Astrocyte of the hippocampus (primary cell): ENCODE measurements at regions not wholly inside any gene's neighbourhood (a gene's known extent, or its start where the extent isn't known, plus 50 kb on each side); places are given as distances from the start of the nearest gene placed in this dataset.

Source experiments
- DNase-seq: peaks from one replicate; pipeline ENCODE4 v3.0.0; 2011; ENCODE audit warnings: low read depth, low spot score

DNA sequence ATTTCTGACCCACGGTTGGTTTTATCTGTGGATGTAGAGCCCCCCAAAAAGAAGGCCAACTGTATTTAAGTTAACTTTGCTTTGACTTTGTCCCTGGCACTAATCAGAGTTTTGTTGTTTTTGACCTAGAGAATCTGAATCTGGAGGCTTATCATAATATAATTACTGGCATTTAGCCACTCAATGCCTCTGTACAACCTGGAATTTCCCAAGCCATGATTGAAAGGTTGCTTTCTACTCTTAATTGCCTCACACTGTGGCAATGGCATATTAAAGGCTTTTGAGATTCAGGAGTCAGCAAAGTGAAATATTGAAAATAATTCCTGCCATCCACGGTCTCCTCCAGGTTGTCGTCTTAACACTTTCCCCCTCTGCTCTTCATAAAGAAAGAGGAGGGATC is 205.2 kb upstream of the GHITM start:
- no peak for DNase-seq

DNA sequence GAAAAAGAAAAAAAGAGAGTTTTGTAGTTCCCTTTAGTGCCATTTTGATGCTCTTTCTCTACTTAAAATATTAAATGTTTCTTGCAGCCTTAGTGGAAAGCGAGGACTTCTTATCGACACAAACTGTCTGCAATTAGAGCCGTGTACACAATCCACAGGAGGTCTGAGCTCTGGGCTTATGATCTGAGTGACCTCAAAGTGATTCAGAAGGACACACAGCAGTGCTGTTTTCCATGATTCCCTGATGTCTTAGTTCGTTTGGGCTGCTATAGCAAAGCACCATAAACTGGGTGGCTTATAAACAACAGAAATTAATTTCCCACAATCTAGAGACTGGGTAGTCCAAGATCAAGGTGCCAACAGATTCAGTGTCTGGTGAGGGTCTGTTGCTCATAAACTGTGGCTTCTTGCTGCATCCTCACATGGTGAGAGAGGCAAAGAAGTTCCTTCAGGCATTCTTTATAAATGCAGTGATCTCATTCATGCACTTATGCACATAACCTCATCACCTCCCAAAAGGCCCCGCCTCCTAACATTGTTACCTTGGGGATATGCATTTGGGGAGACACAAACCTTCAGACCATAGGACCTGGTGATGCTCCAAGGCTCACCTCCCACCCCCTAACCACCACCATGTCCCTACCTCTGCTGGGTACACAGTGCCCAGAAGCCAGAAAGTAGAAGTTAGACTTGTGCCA is 204.5 kb upstream of the GHITM start:
- DNase-seq: no peak

DNA sequence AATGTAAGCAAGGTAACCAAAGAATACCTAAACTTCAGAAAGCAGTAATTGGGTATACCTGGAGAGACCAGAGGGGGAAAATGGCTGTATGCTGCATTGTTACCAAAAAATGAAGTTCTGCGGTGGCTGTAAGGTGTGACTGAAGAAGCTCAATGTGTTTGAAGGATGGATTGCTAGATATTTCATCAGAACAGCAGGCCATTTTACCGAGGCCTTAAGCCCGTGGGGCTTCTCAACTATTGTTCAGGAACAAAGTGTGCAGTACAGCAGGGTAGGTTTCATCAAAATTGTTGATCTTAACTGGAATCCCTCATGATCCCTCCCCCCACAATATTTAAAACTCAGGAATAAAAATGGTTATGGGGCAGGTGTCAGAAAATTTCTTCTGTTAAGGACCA is 204.0 kb upstream of the GHITM start:
- no peak for DNase-seq

DNA sequence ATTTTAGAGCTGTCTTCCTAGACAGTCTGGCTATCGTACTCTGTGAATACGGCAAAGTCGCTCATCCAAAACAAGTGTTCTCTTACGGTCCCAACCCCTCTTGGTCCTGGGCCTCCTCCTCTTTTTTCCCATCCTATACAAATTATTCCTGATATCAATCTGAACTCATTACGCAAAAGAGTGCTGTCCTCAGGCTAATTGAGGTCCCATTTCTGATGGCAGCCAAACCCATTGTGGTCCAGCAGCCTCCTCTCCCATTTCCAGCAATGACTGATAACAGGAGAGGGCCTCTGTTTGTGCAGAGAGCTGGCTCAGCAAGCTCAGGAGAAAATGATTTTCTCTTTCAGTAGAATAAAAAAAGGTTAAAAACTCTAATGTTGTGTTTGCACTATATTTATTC is 203.4 kb upstream of the GHITM start:
- DNase-seq: no peak

DNA sequence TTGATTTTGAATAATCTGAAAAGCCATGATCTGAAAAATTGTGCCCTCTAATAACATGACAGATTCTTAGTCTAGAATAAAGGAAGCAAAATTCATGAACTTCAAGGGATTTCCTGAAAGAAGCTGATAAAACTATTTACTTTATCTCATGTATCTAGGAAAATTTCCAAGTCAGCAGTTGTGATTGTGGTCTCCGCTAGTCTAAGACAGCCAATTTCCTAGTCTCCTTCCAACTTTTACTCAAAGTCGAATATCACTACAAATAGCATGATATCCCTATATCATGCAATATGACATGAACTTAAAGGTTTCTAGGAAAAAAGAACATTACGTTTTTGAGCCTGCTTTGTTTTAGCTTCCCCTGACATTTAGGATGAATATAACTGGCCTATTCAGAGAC is 202.1 kb upstream of the GHITM start:
- no peak for DNase-seq

DNA sequence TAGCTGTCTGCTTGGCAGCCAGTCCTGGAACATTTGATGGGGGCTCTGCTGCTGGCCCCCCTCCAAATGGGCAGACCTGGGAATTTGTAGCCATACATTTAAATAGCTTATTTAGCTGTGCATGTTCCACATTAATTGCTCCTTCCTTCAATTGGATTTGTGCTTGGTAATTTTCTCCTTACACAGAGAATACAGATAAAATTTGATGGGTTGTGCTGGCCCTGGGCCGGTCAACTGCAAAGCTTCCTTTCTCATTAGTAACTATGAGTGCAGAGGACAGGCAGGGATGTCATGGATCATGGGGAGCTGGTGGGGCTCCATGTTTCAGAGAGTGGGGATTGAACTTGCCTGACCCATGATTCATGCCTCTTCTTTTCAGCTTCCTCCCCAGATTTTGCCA is 201.5 kb upstream of the GHITM start:
- DNase-seq: no peak

DNA sequence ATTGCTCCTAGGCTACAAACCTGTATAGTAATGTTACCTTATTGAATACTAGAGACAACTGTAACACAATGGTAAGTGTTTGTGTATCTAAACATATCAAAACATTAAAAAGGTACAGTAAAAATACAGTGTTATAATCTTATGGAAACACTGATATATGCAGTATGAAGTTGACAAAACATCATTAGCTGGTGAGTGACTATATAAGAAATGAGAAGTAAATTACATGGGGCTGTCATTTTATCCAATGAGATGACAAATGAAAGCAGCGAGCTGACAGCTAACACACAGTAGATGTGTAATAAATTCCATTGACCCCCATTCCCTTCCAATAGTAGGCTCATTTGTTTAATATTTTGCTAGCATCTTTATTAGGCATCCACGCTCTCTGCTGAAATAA is 198.1 kb upstream of the GHITM start:
- no peak for DNase-seq

DNA sequence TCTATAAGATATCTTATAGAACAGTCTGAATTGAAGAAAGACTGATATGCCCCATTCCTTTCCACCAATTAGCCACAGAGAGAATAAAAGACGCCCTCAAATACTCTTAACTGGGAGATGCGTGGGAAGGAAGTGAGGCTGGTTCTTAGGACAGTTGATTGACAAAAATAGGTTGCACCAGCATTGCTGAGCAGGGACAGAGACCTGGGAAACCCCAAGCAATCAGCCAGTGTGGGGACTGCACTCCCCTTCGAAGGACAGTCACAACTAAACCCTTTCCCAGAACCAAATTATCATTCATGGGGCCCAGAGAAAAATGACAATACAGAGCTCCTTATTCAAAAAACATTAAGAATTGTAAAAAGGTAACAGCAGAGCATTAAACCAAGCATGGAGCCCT is 196.9 kb upstream of the GHITM start:
- DNase-seq: no peak

DNA sequence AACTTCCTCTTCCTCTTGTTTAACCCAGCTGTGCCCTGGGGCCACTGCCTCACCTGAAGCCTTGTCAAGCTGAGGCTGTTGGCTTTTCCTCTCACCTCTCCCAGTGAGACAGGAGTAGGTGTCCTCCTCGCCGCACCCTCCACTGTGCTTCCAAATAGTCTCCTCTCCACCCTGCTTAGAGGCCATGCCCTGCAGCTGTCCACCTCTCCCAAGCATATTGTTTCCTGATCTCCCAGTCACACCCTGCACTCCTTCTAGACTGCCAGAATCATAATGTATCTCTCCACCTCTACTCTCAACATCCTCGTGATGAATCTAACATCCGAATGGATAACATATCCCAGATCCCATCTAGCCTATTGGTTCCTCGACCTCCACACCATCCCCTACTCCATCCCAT is 196.3 kb upstream of the GHITM start:
- no peak for DNase-seq

DNA sequence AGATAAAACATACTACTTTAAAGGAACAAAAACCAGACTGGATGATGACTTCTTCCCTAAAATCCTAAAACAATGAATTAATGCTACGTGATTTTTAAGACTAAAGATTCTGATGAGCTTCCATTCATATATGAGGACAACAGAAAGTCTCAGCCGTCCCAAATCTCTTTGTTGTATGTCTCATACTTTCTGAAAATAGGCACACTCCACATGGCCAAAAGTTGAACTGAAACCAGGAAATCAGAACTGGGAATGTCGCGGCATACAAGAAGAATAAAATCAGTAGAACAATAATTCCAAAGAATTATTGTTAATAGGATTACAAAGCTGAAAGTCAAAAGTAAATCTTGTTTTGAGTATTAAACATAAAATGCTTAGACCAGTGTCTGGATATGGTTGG is 195.4 kb upstream of the GHITM start:
- DNase-seq: no peak

DNA sequence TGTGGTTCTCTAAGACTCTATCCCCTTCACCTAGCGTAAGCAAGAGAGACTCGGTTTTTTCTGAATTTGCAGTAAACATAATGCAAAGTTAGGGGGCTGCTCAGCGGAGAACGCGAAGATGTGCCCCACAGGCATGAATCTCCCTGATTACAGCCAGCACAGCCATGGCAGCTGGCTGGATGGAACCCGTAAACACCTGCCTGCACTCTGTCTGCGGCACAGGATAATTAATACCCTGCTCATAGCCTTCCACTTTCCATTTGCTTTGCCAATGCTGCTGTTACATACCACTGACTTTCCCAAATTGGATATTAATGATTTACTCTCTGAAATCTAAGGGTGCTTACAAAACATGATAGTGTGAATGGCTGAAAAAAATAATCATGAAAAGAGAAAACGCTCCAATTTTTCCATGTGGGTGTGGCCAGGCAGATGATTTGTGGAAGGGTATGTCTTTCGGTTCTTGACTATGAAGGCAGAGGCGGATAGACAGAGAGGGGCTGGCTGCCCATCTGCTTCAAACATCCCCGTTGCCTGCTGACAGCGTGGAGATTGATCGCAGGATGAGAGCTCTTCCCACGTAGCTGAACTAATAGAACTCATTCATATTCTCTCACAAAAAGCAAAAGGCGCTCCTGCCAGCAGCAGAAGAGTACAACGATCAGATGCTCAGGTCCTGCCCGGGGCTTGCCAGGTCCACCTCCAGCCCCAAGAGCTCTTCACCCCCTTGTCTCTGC is 193.2 kb upstream of the GHITM start:
- no peak for DNase-seq

DNA sequence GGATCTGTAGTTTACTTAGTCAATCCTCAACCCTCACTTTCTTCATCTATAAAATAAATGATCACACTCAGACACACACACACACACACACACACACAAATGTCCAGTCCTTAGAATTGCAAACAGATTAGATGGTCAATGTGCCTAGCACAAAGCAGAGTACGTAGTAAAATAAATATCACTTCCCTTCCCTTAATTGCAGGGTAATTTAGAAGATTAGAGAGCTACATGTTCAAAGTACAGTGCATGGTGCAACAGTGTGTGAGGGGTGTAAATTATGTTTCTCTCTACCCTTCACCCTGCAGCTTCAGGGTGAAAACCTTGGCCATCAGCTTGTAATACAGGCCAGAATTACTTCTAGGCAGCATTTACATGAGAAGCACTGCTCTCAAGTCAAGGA is 187.0 kb upstream of the GHITM start:
- no peak for DNase-seq

DNA sequence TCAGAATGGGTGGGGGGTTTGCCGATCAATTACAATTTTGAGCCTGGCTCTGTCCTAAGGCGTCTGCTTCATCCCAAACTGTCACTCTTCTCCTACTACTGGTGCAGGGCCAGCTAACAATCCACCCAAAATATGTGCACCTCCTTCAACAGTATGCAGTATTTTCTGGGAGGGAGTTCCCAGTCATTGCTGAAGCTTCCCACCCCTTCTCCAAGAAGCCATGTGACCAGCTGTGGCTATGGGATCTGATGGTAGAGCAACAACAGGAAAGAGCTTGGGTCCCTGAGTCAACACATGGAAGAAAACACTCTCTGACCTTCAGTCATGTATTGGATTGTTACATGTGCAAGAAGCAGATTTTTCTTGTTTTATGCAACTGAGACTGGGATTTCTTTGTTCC is 185.7 kb upstream of the GHITM start:
- no peak for DNase-seq

DNA sequence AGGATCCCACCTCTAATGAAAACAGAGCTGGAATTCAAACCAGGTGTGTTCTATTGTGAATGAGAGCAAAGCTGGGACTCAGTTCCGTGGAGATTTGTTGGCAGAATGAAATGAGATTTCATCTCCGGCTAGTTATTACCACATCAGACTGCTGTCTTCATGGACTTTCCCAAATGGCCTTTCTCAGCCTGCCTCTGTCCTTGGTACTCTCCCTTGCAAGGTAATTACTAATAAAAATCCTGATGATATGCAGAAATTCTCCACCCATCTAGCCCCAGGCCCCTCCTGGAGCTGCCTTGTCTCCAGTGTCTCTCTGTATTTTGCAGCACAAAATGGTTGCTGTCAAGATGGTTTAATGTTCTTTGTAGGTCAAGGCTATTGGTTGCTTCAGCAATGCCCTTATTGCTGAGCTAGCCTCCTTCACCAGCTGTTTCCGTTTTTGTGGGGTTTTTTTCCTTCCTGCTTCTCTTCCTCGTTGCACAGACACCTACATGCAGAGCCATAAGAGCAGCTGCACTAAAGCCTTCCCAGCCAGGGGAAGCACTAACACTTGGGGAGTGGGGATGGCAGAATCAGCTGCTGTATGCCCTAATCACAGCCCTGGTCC is 185.0 kb upstream of the GHITM start:
- DNase-seq: no peak

DNA sequence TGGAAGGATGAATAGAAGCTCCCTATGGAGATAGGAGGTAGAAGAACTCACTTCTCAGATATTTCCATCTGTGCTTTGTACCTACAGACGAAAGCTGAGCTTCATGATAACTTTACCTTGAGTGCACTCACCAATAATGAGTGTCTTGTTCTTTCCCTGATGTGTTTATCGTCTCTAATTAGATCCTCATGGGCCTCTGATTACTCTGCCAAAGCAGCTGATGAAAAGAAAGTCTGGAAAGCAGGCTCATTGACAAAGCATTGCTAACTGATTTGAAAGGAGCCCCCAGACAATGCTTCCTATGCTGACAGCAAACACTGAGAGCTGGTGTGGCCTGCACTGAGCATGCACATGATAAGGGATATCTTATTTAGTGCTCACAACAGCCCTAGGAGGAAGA is 183.9 kb upstream of the GHITM start:
- no peak for DNase-seq

DNA sequence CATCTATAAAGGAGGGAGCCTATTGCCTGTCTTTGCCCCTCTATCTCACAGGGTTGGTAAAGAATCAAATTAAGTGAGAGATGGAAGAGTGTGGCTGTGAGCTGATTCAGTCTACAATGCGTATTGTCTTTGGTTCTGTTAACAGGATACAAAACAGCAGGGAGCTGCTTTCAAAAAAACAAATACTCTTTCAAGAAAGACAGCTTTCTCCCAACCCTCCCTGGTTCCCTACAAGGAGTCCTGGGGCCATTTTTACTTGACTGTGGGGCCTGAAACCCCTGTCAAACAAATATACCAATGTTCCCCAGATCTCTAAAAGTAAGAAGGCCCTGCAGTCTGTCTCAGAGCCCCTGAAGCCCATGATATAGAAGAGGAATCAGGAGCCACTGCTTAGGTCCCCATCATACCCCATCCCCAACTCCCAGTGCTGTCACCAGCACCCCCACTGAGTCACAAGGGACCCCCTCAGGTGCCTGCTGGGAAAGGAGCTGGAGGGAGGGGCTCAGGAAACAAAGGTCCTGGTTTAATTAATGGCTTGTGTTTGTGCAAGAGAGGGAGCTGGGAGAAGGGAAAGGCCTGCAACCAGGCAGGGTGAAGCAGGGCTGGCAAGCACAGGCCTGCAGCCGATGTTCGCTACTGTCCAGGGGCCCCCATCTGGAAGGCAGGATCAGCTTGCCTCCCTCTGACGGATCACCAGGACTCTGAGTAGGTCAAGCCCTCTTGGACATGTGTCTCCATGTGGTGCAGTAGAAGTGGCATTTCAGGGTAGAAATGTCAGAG is 182.0 kb upstream of the GHITM start:
- DNase-seq: no peak

DNA sequence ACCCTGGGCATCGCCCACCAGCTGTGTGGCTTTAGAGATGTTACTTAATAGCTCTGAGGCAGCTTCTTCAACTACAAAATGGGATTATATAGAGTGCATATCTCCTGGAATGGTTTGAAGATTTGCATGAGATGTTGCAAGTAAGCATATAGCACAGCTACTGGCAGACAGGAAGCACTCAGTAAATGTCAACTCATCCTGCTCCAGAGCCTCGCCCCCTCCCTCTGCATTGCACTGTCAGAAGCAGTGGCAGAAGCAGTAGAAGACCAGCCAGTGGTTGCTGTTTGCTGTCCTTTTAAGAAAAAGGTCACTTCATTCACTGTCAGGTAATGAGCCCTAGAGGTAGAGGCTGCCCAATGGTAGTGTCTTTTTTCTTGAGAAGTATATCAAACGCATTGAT is 180.0 kb upstream of the GHITM start:
- DNase-seq: no peak

DNA sequence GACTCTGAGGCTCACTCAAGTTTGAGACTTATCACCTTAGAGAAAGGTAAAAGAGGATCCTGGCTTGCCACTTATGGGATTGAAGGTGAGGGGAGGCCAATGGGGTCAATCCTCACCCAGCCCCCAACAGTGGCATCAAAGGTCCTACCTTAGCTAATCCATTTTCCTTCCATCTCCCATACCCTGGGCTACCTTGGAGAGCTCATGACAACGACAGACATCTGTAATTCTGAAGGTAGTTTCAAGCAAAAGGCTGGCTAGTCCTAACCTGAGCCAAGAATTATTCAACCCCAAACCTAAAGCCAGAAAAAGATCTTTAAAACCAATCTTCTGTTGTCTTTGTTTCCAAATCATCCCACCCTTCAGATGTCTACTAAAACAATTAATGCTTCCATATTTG is 179.2 kb upstream of the GHITM start:
- no peak for DNase-seq

DNA sequence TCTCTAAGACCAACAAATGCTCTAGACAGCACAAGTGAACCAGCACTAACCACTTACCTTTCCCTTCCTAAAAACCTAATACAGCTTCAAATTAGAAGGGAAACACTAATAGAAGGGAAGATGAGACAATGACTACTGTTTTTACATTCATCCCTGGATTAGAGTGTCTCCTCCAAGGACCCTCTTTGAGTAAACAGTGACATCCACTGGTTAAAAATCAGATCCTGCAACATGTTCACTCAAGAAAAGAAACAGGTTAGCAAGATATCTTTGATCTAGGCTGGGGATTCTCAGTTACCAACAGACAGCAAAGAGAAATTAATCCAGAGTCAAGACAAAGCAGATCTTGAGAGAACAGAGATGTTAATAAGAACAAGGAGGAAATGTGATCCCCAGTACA is 177.7 kb upstream of the GHITM start:
- DNase-seq: no peak

DNA sequence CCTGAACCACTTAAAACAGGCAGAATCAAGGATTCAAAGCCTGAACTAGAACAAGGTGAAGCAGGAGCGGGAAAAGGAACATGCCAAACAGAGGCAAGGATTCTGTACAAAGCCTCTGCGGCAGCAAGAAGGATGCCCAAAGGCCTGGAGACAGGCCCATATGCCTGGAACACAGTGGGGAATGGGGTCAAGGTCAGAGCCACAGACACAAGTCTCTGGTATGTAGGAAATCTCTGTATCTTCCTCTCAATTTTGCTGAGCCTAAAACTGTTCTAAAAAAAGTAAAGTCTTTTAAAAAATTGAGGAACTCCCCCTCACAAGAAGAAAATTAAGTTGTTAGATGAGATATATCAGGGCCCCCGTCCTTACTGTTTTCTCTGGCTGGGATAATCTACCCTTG is 175.9 kb upstream of the GHITM start:
- DNase-seq: no peak

DNA sequence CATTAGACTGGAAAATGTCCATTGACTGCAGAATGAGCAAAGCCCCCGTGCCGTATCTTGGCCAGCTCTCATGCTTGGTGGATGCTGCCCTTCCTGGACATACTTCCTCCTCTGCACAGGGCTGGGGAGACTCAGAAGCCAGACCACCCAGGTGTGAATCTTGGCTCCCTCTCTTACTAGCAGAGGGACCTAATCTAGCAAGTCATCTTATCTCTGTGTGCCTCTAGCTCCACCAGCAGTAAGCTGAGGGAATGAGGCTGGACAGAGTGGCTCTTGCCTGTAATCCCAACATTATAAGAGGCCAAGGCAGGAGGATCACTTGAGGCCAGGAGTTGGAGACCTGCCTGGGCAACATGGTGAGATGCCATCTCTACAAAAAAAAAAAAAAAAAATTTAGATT is 173.8 kb upstream of the GHITM start:
- no peak for DNase-seq

DNA sequence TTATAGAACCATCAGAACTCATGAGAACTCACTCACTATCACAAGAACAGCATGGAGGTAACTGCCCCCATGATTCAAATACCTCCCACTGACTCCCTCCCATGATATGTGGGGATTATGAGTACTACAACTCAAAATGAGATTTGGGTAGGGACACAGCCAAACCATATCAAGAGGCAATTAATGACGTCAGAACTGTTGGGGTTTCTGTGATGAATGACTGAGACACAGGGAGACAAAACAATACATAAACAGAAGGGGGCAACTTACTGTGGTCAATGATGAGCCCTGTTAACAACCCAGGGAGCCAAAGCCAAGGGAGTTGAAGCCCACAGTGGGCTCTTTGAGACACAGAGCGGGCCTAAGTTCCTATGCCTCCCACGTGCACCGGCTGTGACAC is 171.3 kb upstream of the GHITM start:
- DNase-seq: no peak
